ENCODE measurements at regions not wholly inside any gene's neighbourhood (a gene's known extent, or its start where the extent isn't known, plus 50 kb on each side); places are given as distances from the start of the nearest gene placed in this dataset.
"Not testable (repeated sequence)": the region's sequence is repeated elsewhere in the genome, so short reads cannot be mapped to it uniquely, and the experiment has no call there.

DNA sequence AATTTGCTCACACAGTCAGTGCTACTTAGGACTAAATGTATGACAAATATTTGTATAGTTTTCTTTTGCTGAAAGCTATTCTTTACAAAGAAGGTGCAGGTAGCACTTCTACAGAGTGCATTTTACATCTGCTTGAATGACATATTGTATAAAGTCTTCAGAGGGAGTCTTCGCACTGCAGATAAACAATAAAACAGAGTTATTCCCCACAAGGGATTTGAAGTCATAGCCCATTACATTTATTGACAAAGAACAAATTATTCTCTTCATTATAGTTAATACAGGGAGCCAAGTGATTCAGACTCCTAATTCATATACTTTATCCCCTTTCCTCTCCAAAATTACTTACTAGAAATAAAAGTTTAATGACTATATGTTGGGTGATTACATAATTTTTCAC is 529.7 kb downstream of the EDEM1 start:
- POLR2A ChIA-PET = no interaction called here
- ATAC-seq (no peak), FAIRE-seq (no peak), DNase-seq (ENCODE audit: low read depth in 1 of 2, low spot score in 1 of 2) (no peak)
- CTCF ChIA-PET = no interaction called here
- Histone ChIP-seq H3K4me2 (no peak overlapping the region), H3K27ac (no peak overlapping the region), H3K9me3 (no peaks in the 10 kb centered on the region), H3K4me1 (no peaks in the 10 kb centered on the region), H3K4me3 (no peak overlapping the region)
- 15% methylated on average over 1 of the region's 1 CpG for WGBS (ENCODE audit: missing lambda C conversion rate)
- TF ChIP-seq, protein P1, sequence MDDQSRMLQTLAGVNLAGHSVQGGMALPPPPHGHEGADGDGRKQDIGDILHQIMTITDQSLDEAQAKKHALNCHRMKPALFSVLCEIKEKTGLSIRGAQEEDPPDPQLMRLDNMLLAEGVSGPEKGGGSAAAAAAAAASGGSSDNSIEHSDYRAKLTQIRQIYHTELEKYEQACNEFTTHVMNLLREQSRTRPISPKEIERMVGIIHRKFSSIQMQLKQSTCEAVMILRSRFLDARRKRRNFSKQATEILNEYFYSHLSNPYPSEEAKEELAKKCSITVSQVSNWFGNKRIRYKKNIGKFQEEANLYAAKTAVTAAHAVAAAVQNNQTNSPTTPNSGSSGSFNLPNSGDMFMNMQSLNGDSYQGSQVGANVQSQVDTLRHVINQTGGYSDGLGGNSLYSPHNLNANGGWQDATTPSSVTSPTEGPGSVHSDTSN (IDR thresholded peaks at IDR 0.05) = no peak
- TF ChIP-seq FOSL2 (IDR thresholded peaks at IDR 0.05) (no peak), FOSL2 (CRISPR knock-in tag; IDR thresholded peaks at IDR 0.05) (no peak), FOXS1 (CRISPR knock-in tag; IDR thresholded peaks at IDR 0.05) (no peak), HOXB5 (CRISPR knock-in tag; IDR thresholded peaks at IDR 0.05) (no peak), ZC3H11A (IDR thresholded peaks at IDR 0.05) (no peak), KDM1A (IDR thresholded peaks at IDR 0.05; ENCODE audit: low read depth) (no peak), EP300 (IDR thresholded peaks at IDR 0.05) (no peak), CHD4 (IDR thresholded peaks at IDR 0.05; ENCODE audit: borderline replicate concordance) (no peak), RARB (CRISPR knock-in tag; IDR thresholded peaks at IDR 0.05) (no peak), TFCP2L1 (CRISPR knock-in tag; IDR thresholded peaks at IDR 0.05) (no peak), POLR2A (IDR thresholded peaks at IDR 0.05; ENCODE audit: low read length) (no peak)
- TF ChIP-seq, protein P2, sequence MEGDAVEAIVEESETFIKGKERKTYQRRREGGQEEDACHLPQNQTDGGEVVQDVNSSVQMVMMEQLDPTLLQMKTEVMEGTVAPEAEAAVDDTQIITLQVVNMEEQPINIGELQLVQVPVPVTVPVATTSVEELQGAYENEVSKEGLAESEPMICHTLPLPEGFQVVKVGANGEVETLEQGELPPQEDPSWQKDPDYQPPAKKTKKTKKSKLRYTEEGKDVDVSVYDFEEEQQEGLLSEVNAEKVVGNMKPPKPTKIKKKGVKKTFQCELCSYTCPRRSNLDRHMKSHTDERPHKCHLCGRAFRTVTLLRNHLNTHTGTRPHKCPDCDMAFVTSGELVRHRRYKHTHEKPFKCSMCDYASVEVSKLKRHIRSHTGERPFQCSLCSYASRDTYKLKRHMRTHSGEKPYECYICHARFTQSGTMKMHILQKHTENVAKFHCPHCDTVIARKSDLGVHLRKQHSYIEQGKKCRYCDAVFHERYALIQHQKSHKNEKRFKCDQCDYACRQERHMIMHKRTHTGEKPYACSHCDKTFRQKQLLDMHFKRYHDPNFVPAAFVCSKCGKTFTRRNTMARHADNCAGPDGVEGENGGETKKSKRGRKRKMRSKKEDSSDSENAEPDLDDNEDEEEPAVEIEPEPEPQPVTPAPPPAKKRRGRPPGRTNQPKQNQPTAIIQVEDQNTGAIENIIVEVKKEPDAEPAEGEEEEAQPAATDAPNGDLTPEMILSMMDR (IDR thresholded peaks at IDR 0.05) = no peak
- TF ChIP-seq, protein P3, sequence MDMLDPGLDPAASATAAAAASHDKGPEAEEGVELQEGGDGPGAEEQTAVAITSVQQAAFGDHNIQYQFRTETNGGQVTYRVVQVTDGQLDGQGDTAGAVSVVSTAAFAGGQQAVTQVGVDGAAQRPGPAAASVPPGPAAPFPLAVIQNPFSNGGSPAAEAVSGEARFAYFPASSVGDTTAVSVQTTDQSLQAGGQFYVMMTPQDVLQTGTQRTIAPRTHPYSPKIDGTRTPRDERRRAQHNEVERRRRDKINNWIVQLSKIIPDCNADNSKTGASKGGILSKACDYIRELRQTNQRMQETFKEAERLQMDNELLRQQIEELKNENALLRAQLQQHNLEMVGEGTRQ (IDR thresholded peaks at IDR 0.05) = no peak
- TF ChIP-seq, protein P4, sequence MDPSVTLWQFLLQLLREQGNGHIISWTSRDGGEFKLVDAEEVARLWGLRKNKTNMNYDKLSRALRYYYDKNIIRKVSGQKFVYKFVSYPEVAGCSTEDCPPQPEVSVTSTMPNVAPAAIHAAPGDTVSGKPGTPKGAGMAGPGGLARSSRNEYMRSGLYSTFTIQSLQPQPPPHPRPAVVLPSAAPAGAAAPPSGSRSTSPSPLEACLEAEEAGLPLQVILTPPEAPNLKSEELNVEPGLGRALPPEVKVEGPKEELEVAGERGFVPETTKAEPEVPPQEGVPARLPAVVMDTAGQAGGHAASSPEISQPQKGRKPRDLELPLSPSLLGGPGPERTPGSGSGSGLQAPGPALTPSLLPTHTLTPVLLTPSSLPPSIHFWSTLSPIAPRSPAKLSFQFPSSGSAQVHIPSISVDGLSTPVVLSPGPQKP (IDR thresholded peaks at IDR 0.05; ENCODE audit: low read depth, low read length) = no peak

DNA sequence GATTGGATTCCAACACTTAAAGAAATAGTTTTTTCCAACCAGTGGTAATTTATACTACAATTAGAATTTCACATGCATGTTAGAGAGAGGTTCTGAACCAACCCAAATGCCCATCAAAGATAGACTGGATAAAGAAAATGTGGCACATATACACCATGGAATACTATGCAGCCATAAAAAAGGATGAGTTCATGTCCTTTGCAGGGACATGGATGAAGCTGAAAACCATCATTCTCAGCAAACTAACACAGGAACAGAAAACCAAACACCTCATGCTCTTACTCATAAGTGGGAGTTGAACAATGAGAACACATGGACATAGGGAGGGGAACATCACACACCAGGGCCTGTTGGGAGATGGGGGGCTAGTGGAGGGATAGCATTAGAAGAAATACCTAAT is 532.2 kb downstream of the EDEM1 start:
- H3K4me2 ChIP-seq; ATAC-seq; POLR2A ChIA-PET; H3K27ac ChIP-seq; CTCF ChIA-PET; FAIRE-seq; H3K4me3 ChIP-seq; DNase-seq (ENCODE audit: low read depth in 1 of 2, low spot score in 1 of 2); H3K4me1 ChIP-seq; H3K9me3 ChIP-seq: not testable (repeated sequence)

DNA sequence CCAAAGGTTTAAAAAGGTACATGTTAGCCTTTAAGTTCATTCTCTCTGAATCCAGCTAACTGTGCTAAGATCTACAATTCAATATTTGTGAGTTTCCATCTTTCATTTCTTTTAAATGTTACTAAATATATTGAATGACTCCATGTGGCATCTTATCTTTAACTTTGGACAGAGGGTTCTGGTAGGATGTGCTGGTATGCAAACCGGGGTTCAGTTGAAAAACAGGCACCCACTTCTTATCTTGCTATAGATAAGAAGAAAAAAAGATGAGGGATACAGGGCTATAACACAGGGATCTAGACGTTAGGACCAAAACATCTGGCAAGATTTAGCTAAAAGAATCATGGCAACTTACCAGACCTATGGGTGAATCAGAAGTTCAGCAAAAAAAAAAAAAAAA is 538.3 kb downstream of the EDEM1 start:
- ChIA-PET CTCF (no interaction called here), POLR2A (interaction anchor here (0.6 kb wide), 2 partner anchors 489 to 616 kb away, joined by 3 to 4 read pairs; no protein-coding TSS in a partner anchor)
- ATAC-seq (no peak), FAIRE-seq (no peak), DNase-seq (ENCODE audit: low read depth in 1 of 2, low spot score in 1 of 2) (no peak)
- H3K4me2 ChIP-seq = no peak overlapping the region
- WGBS (ENCODE audit: missing lambda C conversion rate) = 4% methylated on average over 2 of the region's 2 CpGs
- TF ChIP-seq CEBPB (IDR thresholded peaks at IDR 0.05) (no peak), ZFP36 (IDR thresholded peaks at IDR 0.05; ENCODE audit: borderline replicate concordance, partially characterized antibody) (no peak), EP300 (IDR thresholded peaks at IDR 0.05) (no peak), HOXB5 (CRISPR knock-in tag; IDR thresholded peaks at IDR 0.05) (no peak), ESRRA (IDR thresholded peaks at IDR 0.05; ENCODE audit: borderline replicate concordance, low read length) (no peak), CBX2 (IDR thresholded peaks at IDR 0.05; ENCODE audit: borderline replicate concordance, low read depth) (no peak), NFE2L2 (conservative IDR thresholded peaks at IDR 0.05; ENCODE audit: low read length) (no peak), TP53 (CRISPR knock-in tag; IDR thresholded peaks at IDR 0.05) (no peak), POLR2A (IDR thresholded peaks at IDR 0.05; ENCODE audit: low read length) (no peak)
- TF ChIP-seq, protein P4 (IDR thresholded peaks at IDR 0.05; ENCODE audit: low read depth, low read length) = no peak
- TF ChIP-seq, protein P3 (IDR thresholded peaks at IDR 0.05) = no peak
- no peaks in the 10 kb centered on the region for H3K9me3 ChIP-seq
- no peak overlapping the region for H3K4me3 ChIP-seq
- no peaks in the 10 kb centered on the region for H3K4me1 ChIP-seq
- no peak overlapping the region for H3K27ac ChIP-seq

All from A549 (cell line).